Tongue (tissue), 1 donor: ENCODE measurements at regions not wholly inside any gene's neighbourhood (a gene's known extent, or its start where the extent isn't known, plus 50 kb on each side); places are given as distances from the start of the nearest gene placed in this dataset.

ENCODE experiments used
- DNase-seq: peaks from one replicate; pipeline ENCODE4 v3.0.0-alpha.2; 2015

DNA sequence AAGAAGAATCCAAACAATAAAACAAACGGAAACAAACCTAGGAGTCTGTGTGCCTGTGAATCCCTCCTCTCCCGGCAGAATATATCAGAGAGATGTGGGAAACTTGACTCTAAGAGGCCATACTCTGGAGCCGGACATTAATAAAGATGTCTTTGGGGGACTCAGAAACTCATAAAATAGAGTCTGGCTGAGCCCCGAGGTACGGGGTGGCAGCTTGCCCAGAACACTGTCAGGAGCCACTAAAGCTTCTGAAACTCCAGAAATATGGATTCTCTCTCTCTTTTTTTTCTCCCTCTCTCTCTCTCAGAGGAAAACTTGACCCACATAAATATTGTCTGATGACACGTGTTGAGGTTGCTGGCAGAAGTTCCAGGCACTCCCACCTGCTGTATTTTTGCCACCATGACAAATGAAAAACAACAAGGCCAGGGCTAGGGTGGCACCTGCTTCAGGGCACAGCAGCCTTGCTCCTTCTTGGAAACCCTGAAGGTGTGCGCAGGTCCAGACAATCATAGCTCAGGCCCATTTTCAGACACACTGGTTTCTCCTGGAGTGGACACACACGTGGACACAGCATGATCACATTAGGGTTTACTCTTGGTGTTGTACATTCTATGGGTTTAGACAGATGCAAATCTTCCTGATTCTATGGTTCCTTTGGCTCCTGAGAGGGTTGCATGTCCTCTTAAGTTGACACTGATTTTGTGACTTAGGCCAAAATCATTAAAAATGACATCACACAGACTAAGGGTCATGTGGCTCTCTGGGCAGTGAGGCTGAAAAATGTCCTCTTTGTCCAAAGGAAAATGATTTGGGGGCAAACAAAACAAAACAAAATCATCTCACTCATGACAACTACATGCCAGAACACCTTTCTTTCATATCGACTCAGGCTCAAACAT, 282.6 kb upstream of the IRX3 start:
- DNase-seq = peak; percentile 11

DNA sequence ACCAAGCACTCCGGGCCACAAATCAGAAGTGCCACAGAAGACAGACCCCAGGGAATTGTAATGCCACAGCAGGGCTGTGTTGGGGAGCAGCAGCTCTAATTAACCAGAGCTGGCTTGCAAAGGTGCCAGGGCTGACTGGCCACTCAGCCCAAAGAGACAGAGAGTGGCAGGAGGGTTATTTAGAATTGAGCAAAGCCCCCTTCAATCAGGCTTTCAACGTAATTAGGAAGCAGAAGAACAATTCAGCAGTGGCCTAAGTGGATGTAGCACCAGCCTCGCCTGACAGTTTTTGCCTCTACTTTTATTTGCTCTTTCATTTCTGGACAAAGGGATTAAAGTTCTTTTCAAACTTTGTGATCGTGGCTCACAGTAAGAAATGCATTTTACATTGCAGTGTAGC, 278.3 kb upstream of the IRX3 start:
- no peak for DNase-seq

GRCh38 chr16:54554581-54554980, 268.0 kb upstream of the IRX3 start:
- no peak for DNase-seq

DNA sequence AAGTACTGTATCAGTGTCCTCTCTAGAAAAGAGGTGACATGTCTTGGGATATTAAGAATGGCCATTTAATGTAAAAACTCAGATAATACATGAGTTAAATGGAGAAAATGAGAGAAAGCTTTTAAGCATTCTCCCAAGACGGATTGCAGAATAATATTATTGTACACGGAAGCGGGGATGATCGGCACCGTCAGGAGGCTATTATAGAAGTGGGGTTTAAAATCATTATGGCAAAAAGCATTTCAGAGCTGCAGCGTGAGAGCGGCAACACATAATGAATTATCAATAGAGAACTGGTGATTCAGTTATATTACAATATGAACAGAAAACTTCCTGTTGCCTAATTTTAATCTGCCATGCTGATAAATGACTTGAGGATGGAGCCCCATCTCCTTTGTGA, 261.7 kb upstream of the IRX3 start:
- DNase-seq = no peak

DNA sequence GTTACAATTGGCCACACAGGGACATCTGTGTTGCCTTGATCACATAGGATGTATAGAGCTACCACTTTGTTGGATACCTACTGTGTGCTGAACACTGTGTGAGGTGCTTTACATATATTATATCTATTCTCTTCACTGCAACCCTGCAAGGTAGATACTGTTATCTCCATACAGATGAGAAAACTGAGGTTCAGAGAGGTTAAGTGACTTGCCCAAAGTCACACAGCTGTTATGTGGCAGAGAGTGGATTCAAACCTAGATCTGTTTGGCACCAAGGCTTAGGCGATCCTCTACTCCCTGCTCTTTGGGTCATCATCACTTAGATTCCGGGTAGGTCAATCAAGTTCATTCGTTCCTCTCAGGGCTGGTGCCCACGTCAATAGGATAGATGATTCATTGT, 260.5 kb upstream of the IRX3 start:
- DNase-seq = no peak

DNA sequence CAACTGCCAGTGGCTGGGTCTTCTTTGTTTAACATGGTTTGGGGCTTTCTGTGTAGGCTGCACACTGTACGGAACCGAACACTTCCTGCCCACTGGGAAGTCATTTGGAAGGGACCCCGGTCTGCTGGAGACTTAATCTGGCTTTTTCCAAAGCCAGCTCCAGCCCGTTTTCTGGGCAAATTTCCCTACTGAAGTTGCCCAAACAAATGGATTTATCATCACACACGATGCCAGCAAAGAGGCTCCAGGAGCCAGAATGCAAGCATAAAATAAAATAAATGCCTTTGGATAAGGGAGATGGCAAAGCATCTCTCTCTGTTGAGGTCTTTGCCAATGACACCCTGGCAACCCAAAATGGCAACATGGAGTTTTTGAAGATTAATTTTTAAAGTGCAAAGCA, 259.9 kb upstream of the IRX3 start:
- peak; percentile 79 for DNase-seq

- DNase-seq = no peak
These were observed 259.4 kb upstream of the IRX3 start for GRCh38 chr16:54545854-54546511.

DNA sequence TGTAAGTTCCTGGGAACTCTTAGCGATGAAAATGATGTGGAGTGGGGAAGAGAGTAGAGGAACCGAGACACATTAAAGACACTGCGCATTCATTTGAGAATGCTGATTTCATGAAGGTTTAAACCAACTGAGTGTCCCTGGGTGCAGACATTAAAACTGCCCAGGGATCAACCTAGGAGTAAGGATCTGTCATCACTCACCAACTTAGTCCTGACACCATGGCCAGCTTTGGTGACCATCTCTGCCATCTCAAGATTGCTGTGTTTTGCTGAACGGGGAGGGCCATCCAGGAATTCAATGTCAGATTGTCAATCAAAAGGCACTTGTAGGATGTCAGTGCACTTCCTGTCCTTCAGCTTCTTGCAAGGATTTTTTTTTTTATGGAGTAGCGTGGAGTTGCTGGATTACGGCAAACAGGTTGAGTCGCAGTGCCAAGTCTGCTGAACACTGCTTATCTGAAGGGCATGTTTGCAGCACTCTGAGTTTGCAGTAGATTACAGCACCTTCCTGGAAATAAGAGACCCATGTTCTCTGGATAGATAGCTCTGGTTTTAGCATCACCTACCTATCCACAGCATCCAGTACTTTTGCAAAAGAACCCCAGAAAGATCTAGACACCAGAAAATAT, 258.1 kb upstream of the IRX3 start:
- DNase-seq = no peak

DNA sequence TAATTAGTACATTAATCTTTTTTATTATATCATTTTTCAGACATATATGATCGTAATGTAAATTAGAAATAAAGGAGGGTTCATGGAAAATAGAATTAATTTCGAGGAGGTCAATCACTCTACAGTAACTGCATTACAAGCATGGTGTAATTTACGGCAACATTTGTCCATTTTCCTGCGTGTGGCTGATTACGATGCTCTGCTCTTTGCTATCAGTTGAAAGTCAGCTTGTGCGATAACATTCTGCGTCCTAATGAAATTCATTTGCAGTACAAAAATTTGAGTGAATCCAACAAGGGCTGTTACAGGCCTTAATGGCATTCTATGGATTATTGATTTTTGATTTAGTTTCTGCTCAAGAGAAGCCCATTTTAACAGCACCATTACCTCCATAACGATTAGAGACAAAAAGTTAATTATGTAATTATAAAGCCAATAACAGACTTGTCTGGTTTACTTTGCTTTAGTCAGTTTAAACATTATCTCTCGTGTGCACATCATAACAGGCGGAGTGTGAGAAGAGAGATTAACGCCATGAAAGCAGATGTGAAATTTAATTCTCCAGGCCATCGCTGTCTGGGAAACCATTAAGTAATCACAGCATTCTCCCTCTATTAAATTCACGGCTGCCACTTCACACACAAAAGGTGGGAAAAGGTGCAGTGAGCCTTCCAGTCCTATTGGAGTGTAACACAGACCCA, 256.4 kb upstream of the IRX3 start:
- no peak for DNase-seq

DNA sequence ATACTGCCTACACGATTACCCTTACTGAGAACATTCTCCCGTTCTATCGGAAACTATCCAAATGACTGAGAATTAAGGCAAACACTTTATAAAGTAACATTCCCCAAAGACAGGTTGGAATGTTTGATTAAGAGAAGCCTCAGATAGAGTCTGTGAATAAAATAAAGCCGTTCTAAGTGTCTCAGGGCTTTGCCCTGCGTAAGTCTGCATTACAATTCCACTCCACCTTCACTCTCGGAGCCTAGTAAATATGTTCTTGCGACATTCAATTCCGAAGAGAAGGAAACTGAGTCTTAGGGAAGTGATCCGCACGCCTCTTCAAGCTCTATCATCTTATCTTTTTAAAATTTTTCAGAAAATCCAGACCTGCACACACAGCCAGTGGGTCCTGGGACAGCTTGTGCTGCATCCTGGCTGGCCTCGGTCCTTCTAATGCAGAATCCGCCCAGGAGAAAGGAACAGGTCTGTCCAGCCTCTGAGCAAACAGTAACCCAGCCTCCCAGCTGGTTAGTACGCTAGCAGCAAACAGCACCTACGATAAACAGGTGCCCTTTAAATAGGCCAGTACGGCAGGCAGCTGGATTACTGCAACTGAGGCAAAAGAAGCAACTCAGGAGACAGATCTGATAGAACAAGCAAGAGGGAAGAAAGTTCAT, 254.1 kb upstream of the IRX3 start:
- no peak for DNase-seq

DNA sequence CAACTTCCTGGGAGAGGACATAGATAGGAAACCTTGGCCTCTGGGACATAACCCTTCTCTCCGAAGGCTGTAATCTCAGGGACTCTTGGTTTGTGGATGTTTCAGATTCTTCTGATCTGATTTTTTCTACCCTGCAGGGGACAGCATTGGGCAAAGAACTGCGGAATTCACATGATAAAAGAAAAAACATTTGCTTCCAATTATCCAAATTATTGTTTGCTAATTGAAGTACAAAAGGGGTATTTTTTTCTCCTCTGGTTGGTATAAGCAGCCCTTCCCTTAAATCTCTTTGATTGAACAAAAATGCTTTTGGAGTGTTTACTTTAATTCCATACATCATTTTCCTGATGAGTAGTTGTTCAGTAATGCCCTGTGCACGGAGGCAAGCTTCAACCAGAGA, 251.7 kb upstream of the IRX3 start:
- DNase-seq = peak; percentile 1

GRCh38 chr16:54533856-54534490, 247.4 kb upstream of the IRX3 start:
- no peak for DNase-seq

- DNase-seq = no peak
These were observed 240.3 kb upstream of the IRX3 start for GRCh38 chr16:54526916-54527315.

DNA sequence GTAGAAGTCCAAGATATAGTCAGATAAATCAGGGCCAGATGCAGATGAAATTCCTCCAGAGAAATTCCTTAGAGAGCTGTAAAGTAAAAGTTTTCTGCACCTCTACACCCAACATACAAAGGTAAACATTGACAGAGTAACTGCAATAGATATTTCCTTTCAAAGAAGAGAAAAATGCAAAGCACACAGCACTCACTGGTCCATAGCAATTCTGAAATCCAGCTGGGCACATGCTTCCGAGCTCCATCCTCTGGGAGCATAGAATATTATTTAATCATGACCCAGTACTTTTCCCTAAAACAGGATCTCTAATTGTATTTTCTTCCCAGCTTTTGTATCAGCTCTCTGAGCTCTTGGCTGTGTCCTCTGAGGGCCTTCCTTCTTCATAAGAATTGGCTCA, 239.5 kb upstream of the IRX3 start:
- no peak for DNase-seq

- DNase-seq = no peak
These were observed 238.5 kb upstream of the IRX3 start for GRCh38 chr16:54525104-54525503.

DNA sequence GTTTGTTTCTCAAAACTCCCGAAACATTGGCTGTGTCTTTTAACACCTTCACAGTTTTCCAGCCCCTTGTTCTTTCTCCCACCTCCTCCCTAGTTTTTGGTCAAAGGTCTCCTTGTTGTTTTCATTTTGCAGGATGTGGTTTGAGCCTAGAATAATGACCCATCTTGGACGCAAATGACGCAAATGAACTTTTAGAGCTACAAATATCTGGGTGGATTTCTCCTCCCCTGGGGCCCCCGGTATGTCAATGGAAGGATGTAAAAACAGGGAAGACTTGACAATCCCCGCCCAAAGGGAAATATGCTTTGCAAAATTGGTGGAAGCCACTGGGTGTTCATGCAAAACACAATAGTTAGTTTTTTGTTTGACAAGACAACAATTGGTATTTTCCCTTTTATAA, 236.0 kb upstream of the IRX3 start:
- DNase-seq = no peak

GRCh38 chr16:54521327-54521726, 234.7 kb upstream of the IRX3 start:
- no peak for DNase-seq

GRCh38 chr16:54519161-54519695, 232.6 kb upstream of the IRX3 start:
- no peak for DNase-seq

- no peak for DNase-seq
These were observed 230.6 kb upstream of the IRX3 start for GRCh38 chr16:54517181-54517580.

DNA sequence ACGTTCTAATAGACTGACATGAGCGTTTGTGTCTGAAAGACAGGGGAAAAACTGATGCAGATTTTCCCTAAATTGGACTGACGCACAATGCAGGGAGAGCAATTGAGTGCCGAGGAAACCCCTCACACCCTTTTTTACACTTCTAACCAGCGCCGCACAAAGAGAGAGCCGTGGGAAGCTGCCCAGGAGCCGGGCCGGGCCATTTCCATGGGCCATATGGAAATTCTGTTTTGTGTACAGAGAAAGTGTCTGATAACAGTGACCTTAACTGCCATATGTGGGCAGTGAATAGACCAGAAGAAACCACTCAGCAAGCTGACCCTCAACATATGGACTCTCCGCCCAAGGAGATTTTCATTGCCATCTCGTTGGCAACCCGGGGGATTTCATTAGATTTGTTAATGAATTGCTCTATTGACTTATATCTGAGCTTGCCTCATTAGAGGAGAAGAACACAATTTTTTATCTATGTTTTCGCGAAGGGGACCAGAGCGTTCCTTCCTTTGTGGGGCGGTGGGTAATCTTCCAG, 225.9 kb upstream of the IRX3 start:
- DNase-seq = no peak

DNA sequence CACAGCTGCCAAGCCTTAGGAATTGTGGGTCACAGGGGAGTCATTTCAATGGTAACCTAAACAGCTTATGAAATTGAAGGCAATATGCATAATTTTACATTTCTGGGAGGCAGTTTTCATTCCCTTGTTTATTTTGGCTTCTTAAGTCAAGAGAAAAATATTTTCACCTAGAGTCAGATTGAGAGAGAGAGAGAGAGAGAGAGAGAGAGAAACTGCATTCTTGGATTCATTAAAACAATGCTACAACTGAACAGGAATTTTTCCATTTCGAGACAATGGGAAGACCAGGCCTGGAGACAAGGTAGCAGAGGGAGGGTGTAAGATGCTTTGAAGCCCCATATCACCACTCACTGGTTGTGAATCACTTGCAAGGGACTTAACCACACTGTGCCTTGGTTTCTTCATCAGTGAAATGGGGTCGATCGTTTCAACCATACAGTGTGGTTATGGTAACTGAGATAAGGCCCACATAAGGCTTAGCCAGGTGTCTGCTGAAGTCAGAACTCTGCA, 224.7 kb upstream of the IRX3 start:
- DNase-seq = peak; percentile 57
